WTC11 (cell line): ENCODE measurements at regions not wholly inside any gene's neighbourhood (a gene's known extent, or its start where the extent isn't known, plus 50 kb on each side); places are given as distances from the start of the nearest gene placed in this dataset.

Experiments
- ATAC-seq: fragments of 200-7000 bp; cut with Tn5 transposase; 2 replicates; pipeline ENCODE4 v1.10.0; 2021; ENCODE audit warnings: mild to moderate bottlenecking, moderate library complexity
- CTCF ChIA-PET: fragments of 300-600 bp; sonication (Branson Sonifier 250); formaldehyde crosslinking; loops from one replicate; lab custom pipeline; 2021; ENCODE audit warnings: antibody characterized with exemption; lab: Charles Lee
- POLR2A ChIA-PET: fragments of 350-600 bp; sonication (Branson Sonifier 250); formaldehyde crosslinking; loops from one replicate; lab custom pipeline; 2021; ENCODE audit warnings: antibody characterized with exemption; lab: Charles Lee
- DNase-seq: peaks from one replicate; pipeline ENCODE4 v3.0.0; 2021; ENCODE audit warnings: low spot score
- H3K27ac Mint-ChIP-seq: 2 replicates; pipeline ENCODE4 v1.8.0; 2021; ENCODE audit warnings: mixed read lengths
- H3K27me3 Mint-ChIP-seq: 2 replicates; pipeline ENCODE4 v1.8.0; 2021; ENCODE audit warnings: low read depth, mild to moderate bottlenecking, moderate library complexity, mixed read lengths
- H3K36me3 Mint-ChIP-seq: 2 replicates; pipeline ENCODE4 v1.8.0; 2021; ENCODE audit warnings: mixed read lengths
- H3K4me1 Mint-ChIP-seq: 2 replicates; pipeline ENCODE4 v1.8.0; 2022; ENCODE audit warnings: mixed read lengths
- H3K4me3 Mint-ChIP-seq: 2 replicates; pipeline ENCODE4 v1.8.0; 2021; ENCODE audit warnings: mild to moderate bottlenecking, moderate library complexity, mixed read lengths
- H3K9me3 Mint-ChIP-seq: 2 replicates; pipeline ENCODE4 v1.8.0; 2021; ENCODE audit warnings: mixed read lengths
- ATF2 ChIP-seq: sonication (generic); formaldehyde crosslinking; IDR thresholded peaks from 2 replicates; pipeline ENCODE4 v1.8.1; 2022; ENCODE audit warnings: low read depth, missing genetic modification reagents, borderline replicate concordance
- ELF4 ChIP-seq: sonication (generic); formaldehyde crosslinking; IDR thresholded peaks from 2 replicates; pipeline ENCODE4 v1.8.1; 2022; ENCODE audit warnings: low read depth, mild to moderate bottlenecking, moderate library complexity, missing genetic modification reagents
- ETV6 ChIP-seq: sonication (generic); formaldehyde crosslinking; IDR thresholded peaks from 2 replicates; pipeline ENCODE4 v1.8.1; 2022; ENCODE audit warnings: mild to moderate bottlenecking, missing genetic modification reagents
- FOXJ3 ChIP-seq: sonication (generic); formaldehyde crosslinking; IDR thresholded peaks from 2 replicates; pipeline ENCODE4 v1.9.0; 2021; ENCODE audit warnings: missing genetic modification reagents, mild to moderate bottlenecking, borderline replicate concordance
- FOXP1 ChIP-seq: sonication (generic); formaldehyde crosslinking; IDR thresholded peaks from 2 replicates; pipeline ENCODE4 v1.8.0; 2022; ENCODE audit warnings: missing genetic modification reagents, mild to moderate bottlenecking, moderate library complexity, borderline replicate concordance
- GABPB1 ChIP-seq: sonication (generic); formaldehyde crosslinking; IDR thresholded peaks from 2 replicates; pipeline ENCODE4 v1.8.1; 2023; ENCODE audit warnings: mild to moderate bottlenecking, missing genetic modification reagents
- GRHL2 ChIP-seq: fragments of 250-450 bp; sonication (Bioruptor Pico); IDR thresholded peaks from 2 replicates; pipeline ENCODE4 v1.8.0; 2022; ENCODE audit warnings: mild to moderate bottlenecking, moderate library complexity; ENCODE audit not compliant: insufficient replicate concordance, severe bottlenecking
- IRF1 ChIP-seq: sonication (generic); formaldehyde crosslinking; IDR thresholded peaks from 2 replicates; pipeline ENCODE4 v1.8.0; 2023; ENCODE audit warnings: missing genetic modification reagents
- KAT7 ChIP-seq: sonication (generic); formaldehyde crosslinking; IDR thresholded peaks from 2 replicates; pipeline ENCODE4 v1.8.1; 2023; ENCODE audit warnings: missing genetic modification reagents, mild to moderate bottlenecking, borderline replicate concordance
- NFATC4 ChIP-seq: fragments of 250-450 bp; sonication (Bioruptor Pico); IDR thresholded peaks from 2 replicates; pipeline ENCODE4 v1.9.0; 2021; ENCODE audit warnings: mild to moderate bottlenecking
- NFE2L1 ChIP-seq: sonication (generic); formaldehyde crosslinking; IDR thresholded peaks from 2 replicates; pipeline ENCODE4 v1.8.1; 2023; ENCODE audit warnings: missing genetic modification reagents
- NR2C2 ChIP-seq: sonication (generic); formaldehyde crosslinking; IDR thresholded peaks from 2 replicates; pipeline ENCODE4 v1.8.0; 2022; ENCODE audit warnings: mild to moderate bottlenecking, missing genetic modification reagents
- NR3C1 ChIP-seq: sonication (generic); formaldehyde crosslinking; conservative IDR thresholded peaks from 2 replicates; pipeline ENCODE4 v1.8.1; 2023; ENCODE audit warnings: low read depth, mild to moderate bottlenecking, missing genetic modification reagents
- PRRX2 ChIP-seq: fragments of 250-450 bp; sonication (Bioruptor Pico); IDR thresholded peaks from 2 replicates; pipeline ENCODE4 v1.8.0; 2021; ENCODE audit warnings: mild to moderate bottlenecking
- RORB ChIP-seq: fragments of 250-450 bp; sonication (Bioruptor Pico); IDR thresholded peaks from 2 replicates; pipeline ENCODE4 v1.9.0; 2021; ENCODE audit warnings: mild to moderate bottlenecking
- SMAD3 ChIP-seq: sonication (generic); formaldehyde crosslinking; IDR thresholded peaks from 2 replicates; pipeline ENCODE4 v1.8.0; 2022; ENCODE audit warnings: missing genetic modification reagents, mild to moderate bottlenecking, borderline replicate concordance
- SMAD4 ChIP-seq: sonication (generic); formaldehyde crosslinking; IDR thresholded peaks from 2 replicates; pipeline ENCODE4 v1.8.0; 2022; ENCODE audit warnings: mild to moderate bottlenecking, missing genetic modification reagents
- TEAD1 ChIP-seq: sonication (generic); formaldehyde crosslinking; IDR thresholded peaks from 2 replicates; pipeline ENCODE4 v1.8.0; 2022; ENCODE audit warnings: mild to moderate bottlenecking, missing genetic modification reagents
- TEAD4 ChIP-seq: sonication (generic); formaldehyde crosslinking; IDR thresholded peaks from 2 replicates; pipeline ENCODE4 v1.8.0; 2022; ENCODE audit warnings: mild to moderate bottlenecking, missing genetic modification reagents
- ZNF121 ChIP-seq: sonication (generic); formaldehyde crosslinking; IDR thresholded peaks from 2 replicates; pipeline ENCODE4 v1.8.0; 2023; ENCODE audit warnings: missing genetic modification reagents
- ZNF232 ChIP-seq: sonication (generic); formaldehyde crosslinking; IDR thresholded peaks from 2 replicates; pipeline ENCODE4 v1.8.0; 2022; ENCODE audit warnings: mild to moderate bottlenecking, missing genetic modification reagents
- ZNF263 ChIP-seq: sonication (generic); formaldehyde crosslinking; IDR thresholded peaks from 2 replicates; pipeline ENCODE4 v1.8.1; 2022; ENCODE audit warnings: low read depth, mild to moderate bottlenecking, moderate library complexity, missing genetic modification reagents
- ZNF416 ChIP-seq: fragments of 250-450 bp; sonication (Bioruptor Pico); IDR thresholded peaks from 2 replicates; pipeline ENCODE4 v1.9.0; 2021; ENCODE audit warnings: mild to moderate bottlenecking, inconsistent platforms
- ZSCAN18 ChIP-seq: fragments of 250-450 bp; sonication (Bioruptor Pico); IDR thresholded peaks from 2 replicates; pipeline ENCODE4 v2.1.2; 2022; ENCODE audit warnings: mild to moderate bottlenecking, moderate library complexity
- TF ChIP-seq, protein P1 (sequence below): sonication (generic); formaldehyde crosslinking; IDR thresholded peaks from 2 replicates; pipeline ENCODE4 v1.8.0; 2022; ENCODE audit warnings: mild to moderate bottlenecking, missing genetic modification reagents
- TF ChIP-seq, protein P2 (sequence below): sonication (generic); formaldehyde crosslinking; IDR thresholded peaks from 2 replicates; pipeline ENCODE4 v1.8.1; 2022; ENCODE audit warnings: mild to moderate bottlenecking, moderate library complexity, missing genetic modification reagents
- TF ChIP-seq, protein P3 (sequence below): sonication (generic); formaldehyde crosslinking; IDR thresholded peaks from 2 replicates; pipeline ENCODE4 v1.8.0; 2022; ENCODE audit warnings: mild to moderate bottlenecking, missing genetic modification reagents
- TF ChIP-seq, protein P4 (sequence below): sonication (generic); formaldehyde crosslinking; IDR thresholded peaks from 2 replicates; pipeline ENCODE4 v1.8.0; 2022; ENCODE audit warnings: mild to moderate bottlenecking, missing genetic modification reagents

DNA sequence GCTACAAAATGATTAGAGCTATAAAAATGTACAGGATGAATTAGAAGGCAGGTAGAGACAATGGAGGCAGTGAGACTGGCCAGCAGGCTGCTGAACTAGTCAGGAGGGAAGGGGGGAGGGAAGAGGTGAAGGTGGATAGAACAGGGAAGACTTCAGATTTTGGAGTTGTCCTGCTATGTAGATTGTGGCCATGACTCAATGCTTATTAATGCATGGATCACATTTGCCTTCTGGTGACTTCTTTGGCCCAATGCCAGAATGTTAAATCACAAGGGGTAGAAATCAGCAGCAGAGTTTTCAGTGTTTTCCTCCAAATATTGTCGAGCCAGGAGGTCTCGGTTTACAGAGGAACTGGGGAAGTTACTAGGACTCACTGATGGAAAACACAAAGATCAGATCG, 346.6 kb downstream of the AASDHPPT start:
- Mint-ChIP-seq H3K36me3 (no peaks in the 10 kb centered on the region), H3K4me1 (peaks cover 37% of the 10 kb centered on the region), H3K27me3 (no peaks in the 10 kb centered on the region)
- no peak for TF ChIP-seq NFE2L1
- TF ChIP-seq TEAD4 = no peak
- no peak for TF ChIP-seq SMAD3 (CRISPR knock-in tag)
- TF ChIP-seq SMAD4 (CRISPR knock-in tag) = no peak
- TF ChIP-seq, protein P1, sequence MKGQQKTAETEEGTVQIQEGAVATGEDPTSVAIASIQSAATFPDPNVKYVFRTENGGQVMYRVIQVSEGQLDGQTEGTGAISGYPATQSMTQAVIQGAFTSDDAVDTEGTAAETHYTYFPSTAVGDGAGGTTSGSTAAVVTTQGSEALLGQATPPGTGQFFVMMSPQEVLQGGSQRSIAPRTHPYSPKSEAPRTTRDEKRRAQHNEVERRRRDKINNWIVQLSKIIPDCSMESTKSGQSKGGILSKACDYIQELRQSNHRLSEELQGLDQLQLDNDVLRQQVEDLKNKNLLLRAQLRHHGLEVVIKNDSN (CRISPR knock-in tag) = no peak
- no peak for TF ChIP-seq GRHL2 (CRISPR knock-in tag)
- no peak for TF ChIP-seq FOXJ3 (CRISPR knock-in tag)
- TF ChIP-seq NFATC4 (CRISPR knock-in tag) = no peak
- TF ChIP-seq TEAD1 (CRISPR knock-in tag) = no peak
- no peak for TF ChIP-seq ZSCAN18
- TF ChIP-seq RORB (CRISPR knock-in tag) = no peak
- TF ChIP-seq IRF1 (CRISPR knock-in tag) = no peak
- TF ChIP-seq ZNF263 (CRISPR knock-in tag) = no peak
- no peak for TF ChIP-seq NR3C1
- TF ChIP-seq FOXP1 = no peak
- no peak for TF ChIP-seq ZNF232
- TF ChIP-seq NR2C2 = no peak
- TF ChIP-seq ATF2 = no peak
- TF ChIP-seq ZNF416 (CRISPR knock-in tag) = no peak
- TF ChIP-seq, all 79 proteins: peak for 0
- ATAC-seq (peak; percentile 32; the same call in 1 of the 2 replicates), DNase-seq (no peak)
- Mint-ChIP-seq H3K9me3 (no peaks in the 10 kb centered on the region), H3K4me3 (no peak overlapping the region), H3K27ac (no peak overlapping the region)
- ChIA-PET POLR2A (interaction anchor here (0.6 kb wide), 1 partner anchor 148 kb away, joined by 10 read pairs; no protein-coding TSS in a partner anchor), CTCF (no interaction called here)

DNA sequence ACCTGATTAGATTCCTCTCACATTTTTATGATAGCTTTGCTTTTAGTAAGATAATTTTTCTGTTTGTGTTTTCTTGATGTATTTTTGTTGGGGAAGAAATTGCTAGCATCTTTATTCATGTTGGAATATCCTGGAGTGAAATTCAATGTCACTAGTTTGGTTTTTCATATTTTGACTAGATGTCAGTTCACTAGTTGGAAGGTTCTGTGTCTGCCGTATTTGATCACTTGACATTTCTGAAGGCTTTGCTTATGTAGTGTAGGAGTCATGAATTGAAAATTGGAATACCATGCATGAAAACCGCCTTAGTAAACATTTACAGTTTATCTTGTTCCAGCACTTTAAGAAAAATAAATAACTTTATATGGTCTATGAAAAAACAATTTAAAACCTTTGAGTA, 348.4 kb downstream of the AASDHPPT start:
- DNase-seq (no peak), ATAC-seq (no peak)
- POLR2A ChIA-PET = no interaction called here
- no peaks in the 10 kb centered on the region for H3K27me3 Mint-ChIP-seq
- no peaks in the 10 kb centered on the region for H3K9me3 Mint-ChIP-seq
- peaks cover 34% of the 10 kb centered on the region for H3K4me1 Mint-ChIP-seq
- CTCF ChIA-PET = no interaction called here
- no peaks in the 10 kb centered on the region for H3K36me3 Mint-ChIP-seq
- TF ChIP-seq GABPB1 (CRISPR knock-in tag) (no peak), FOXP1 (no peak), ZNF121 (no peak)
- no peak overlapping the region for H3K27ac Mint-ChIP-seq
- H3K4me3 Mint-ChIP-seq = no peak overlapping the region

DNA sequence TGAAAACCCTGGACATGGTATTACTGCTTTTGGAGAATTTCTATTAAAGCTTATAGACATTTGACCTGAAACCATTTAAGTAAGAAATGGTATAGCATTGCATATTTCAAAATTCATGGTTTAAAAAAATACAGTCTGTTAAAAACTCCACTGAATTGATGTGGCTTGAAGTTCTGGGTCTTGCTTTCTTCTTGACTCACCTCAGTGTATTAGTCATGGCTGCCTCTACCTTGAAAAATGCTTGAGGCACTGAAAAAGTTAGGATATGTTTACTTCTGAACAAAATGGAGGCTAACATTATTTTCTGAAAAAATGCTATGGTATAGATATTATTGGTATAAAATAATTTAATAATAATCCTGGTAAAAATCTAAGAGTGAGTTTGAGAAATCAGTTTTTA, 349.2 kb downstream of the AASDHPPT start:
- Mint-ChIP-seq H3K27me3 (no peaks in the 10 kb centered on the region), H3K9me3 (no peaks in the 10 kb centered on the region), H3K36me3 (no peaks in the 10 kb centered on the region), H3K4me3 (no peak overlapping the region), H3K4me1 (peaks cover 28% of the 10 kb centered on the region), H3K27ac (no peak overlapping the region)
- TF ChIP-seq SMAD3 (CRISPR knock-in tag) (no peak), RORB (CRISPR knock-in tag) (no peak), ELF4 (CRISPR knock-in tag) (no peak), KAT7 (CRISPR knock-in tag) (no peak), ETV6 (CRISPR knock-in tag) (no peak), SMAD4 (CRISPR knock-in tag) (no peak), TEAD1 (CRISPR knock-in tag) (no peak), ZNF416 (CRISPR knock-in tag) (no peak), PRRX2 (CRISPR knock-in tag) (no peak), ZNF232 (no peak)
- TF ChIP-seq, protein P2, sequence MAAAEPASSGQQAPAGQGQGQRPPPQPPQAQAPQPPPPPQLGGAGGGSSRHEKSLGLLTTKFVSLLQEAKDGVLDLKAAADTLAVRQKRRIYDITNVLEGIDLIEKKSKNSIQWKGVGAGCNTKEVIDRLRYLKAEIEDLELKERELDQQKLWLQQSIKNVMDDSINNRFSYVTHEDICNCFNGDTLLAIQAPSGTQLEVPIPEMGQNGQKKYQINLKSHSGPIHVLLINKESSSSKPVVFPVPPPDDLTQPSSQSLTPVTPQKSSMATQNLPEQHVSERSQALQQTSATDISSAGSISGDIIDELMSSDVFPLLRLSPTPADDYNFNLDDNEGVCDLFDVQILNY (CRISPR knock-in tag) = no peak
- TF ChIP-seq, protein P3, sequence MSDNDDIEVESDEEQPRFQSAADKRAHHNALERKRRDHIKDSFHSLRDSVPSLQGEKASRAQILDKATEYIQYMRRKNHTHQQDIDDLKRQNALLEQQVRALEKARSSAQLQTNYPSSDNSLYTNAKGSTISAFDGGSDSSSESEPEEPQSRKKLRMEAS (CRISPR knock-in tag) = no peak
- TF ChIP-seq, protein P4, sequence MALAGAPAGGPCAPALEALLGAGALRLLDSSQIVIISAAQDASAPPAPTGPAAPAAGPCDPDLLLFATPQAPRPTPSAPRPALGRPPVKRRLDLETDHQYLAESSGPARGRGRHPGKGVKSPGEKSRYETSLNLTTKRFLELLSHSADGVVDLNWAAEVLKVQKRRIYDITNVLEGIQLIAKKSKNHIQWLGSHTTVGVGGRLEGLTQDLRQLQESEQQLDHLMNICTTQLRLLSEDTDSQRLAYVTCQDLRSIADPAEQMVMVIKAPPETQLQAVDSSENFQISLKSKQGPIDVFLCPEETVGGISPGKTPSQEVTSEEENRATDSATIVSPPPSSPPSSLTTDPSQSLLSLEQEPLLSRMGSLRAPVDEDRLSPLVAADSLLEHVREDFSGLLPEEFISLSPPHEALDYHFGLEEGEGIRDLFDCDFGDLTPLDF = no peak
- ChIA-PET POLR2A (no interaction called here), CTCF (no interaction called here)
- ATAC-seq (no peak), DNase-seq (no peak)
